ENCODE measurements at regions not wholly inside any gene's neighbourhood (a gene's known extent, or its start where the extent isn't known, plus 50 kb on each side); places are given as distances from the start of the nearest gene placed in this dataset.

GRCh38 chr6:104413767-104414166 is 446.0 kb downstream of the HACE1 start (continued):
- TF ChIP-seq ZNF532 (CRISPR knock-in tag; IDR thresholded peaks at IDR 0.05; ENCODE audit: borderline replicate concordance) (no peak), CBFB (CRISPR knock-in tag; IDR thresholded peaks at IDR 0.05; ENCODE audit: low read depth) (no peak), NR3C1 (CRISPR knock-in tag; conservative IDR thresholded peaks at IDR 0.05; ENCODE audit: low read depth) (no peak), TEAD4 (CRISPR knock-in tag; IDR thresholded peaks at IDR 0.05) (no peak), ERG (CRISPR knock-in tag; IDR thresholded peaks at IDR 0.05) (no peak)

- CTCF ChIA-PET: no interaction called here
- TF ChIP-seq ZNF138 (CRISPR knock-in tag; conservative IDR thresholded peaks at IDR 0.05) (no peak), CREM (CRISPR knock-in tag; IDR thresholded peaks at IDR 0.05) (no peak), GRHL2 (CRISPR knock-in tag; IDR thresholded peaks at IDR 0.05; ENCODE audit: insufficient replicate concordance, severe bottlenecking) (no peak), TEAD4 (CRISPR knock-in tag; IDR thresholded peaks at IDR 0.05) (no peak), PRDM15 (CRISPR knock-in tag; IDR thresholded peaks at IDR 0.05) (no peak), AR (CRISPR knock-in tag; IDR thresholded peaks at IDR 0.05) (no peak), FOXP4 (CRISPR knock-in tag; IDR thresholded peaks at IDR 0.05) (no peak), ZNF532 (CRISPR knock-in tag; IDR thresholded peaks at IDR 0.05; ENCODE audit: borderline replicate concordance) (no peak), PRRX2 (CRISPR knock-in tag; IDR thresholded peaks at IDR 0.05) (no peak), NR2C2 (CRISPR knock-in tag; IDR thresholded peaks at IDR 0.05) (no peak), HMGA2 (CRISPR knock-in tag; IDR thresholded peaks at IDR 0.05) (no peak), CDX4 (CRISPR knock-in tag; IDR thresholded peaks at IDR 0.05; ENCODE audit: borderline replicate concordance) (no peak), MXD4 (CRISPR knock-in tag; IDR thresholded peaks at IDR 0.05; ENCODE audit: borderline replicate concordance) (no peak), SMAD4 (CRISPR knock-in tag; IDR thresholded peaks at IDR 0.05) (no peak)
These were observed 448.4 kb downstream of the HACE1 start for GRCh38 chr6:104411302-104411701.

More at GRCh38 chr6:104411302-104411701, 448.4 kb downstream of the HACE1 start:
- POLR2A ChIA-PET: no interaction called here
- Mint-ChIP-seq H3K27me3 (ENCODE audit: low read depth) (no peaks in the 10 kb centered on the region), H3K4me3 (no peak overlapping the region), H3K4me1 (peaks cover 18% of the 10 kb centered on the region), H3K9me3 (no peaks in the 10 kb centered on the region), H3K36me3 (no peaks in the 10 kb centered on the region), H3K27ac (no peak overlapping the region)
- DNase-seq (ENCODE audit: low spot score) (no peak), ATAC-seq (no peak)

All from WTC11 (cell line).